ENCODE measurements at regions not wholly inside any gene's neighbourhood (a gene's known extent, or its start where the extent isn't known, plus 50 kb on each side); places are given as distances from the start of the nearest gene placed in this dataset.

- H3K36me3 ChIP-seq (ENCODE audit: control insufficient read depth, insufficient read depth, low read length), result no peaks in the 10 kb centered on the region
- DNase-seq (ENCODE audit: extremely low read depth, insufficient read length), result no peak
- no peaks in the 10 kb centered on the region for H3K27me3 ChIP-seq (replicated peaks; ENCODE audit: control insufficient read depth, insufficient read depth, low read length)
- TF ChIP-seq, protein P1, sequence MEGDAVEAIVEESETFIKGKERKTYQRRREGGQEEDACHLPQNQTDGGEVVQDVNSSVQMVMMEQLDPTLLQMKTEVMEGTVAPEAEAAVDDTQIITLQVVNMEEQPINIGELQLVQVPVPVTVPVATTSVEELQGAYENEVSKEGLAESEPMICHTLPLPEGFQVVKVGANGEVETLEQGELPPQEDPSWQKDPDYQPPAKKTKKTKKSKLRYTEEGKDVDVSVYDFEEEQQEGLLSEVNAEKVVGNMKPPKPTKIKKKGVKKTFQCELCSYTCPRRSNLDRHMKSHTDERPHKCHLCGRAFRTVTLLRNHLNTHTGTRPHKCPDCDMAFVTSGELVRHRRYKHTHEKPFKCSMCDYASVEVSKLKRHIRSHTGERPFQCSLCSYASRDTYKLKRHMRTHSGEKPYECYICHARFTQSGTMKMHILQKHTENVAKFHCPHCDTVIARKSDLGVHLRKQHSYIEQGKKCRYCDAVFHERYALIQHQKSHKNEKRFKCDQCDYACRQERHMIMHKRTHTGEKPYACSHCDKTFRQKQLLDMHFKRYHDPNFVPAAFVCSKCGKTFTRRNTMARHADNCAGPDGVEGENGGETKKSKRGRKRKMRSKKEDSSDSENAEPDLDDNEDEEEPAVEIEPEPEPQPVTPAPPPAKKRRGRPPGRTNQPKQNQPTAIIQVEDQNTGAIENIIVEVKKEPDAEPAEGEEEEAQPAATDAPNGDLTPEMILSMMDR (IDR thresholded peaks at IDR 0.05; ENCODE audit: insufficient read depth, low read length, poor library complexity, severe bottlenecking), result no peak
- no peak overlapping the region for H3K4me3 ChIP-seq (replicated peaks; ENCODE audit: low read depth, low read length)
Observed at GRCh38 chr16:55154262-55154661, 169.7 kb upstream of the IRX6 start.

GRCh38 chr16:55154956-55155355, 169.0 kb upstream of the IRX6 start:
- H3K36me3 ChIP-seq (ENCODE audit: control insufficient read depth, insufficient read depth, low read length), result no peaks in the 10 kb centered on the region
- TF ChIP-seq, protein P1 (IDR thresholded peaks at IDR 0.05; ENCODE audit: insufficient read depth, low read length, poor library complexity, severe bottlenecking), result no peak
- no peak for DNase-seq (ENCODE audit: extremely low read depth, insufficient read length)
- H3K4me3 ChIP-seq (replicated peaks; ENCODE audit: low read depth, low read length), result no peak overlapping the region
- no peaks in the 10 kb centered on the region for H3K27me3 ChIP-seq (replicated peaks; ENCODE audit: control insufficient read depth, insufficient read depth, low read length)

- Histone ChIP-seq H3K4me3 (replicated peaks; ENCODE audit: low read depth, low read length) (no peak overlapping the region), H3K27me3 (replicated peaks; ENCODE audit: control insufficient read depth, insufficient read depth, low read length) (no peaks in the 10 kb centered on the region), H3K36me3 (ENCODE audit: control insufficient read depth, insufficient read depth, low read length) (no peaks in the 10 kb centered on the region)
- no peak for DNase-seq (ENCODE audit: extremely low read depth, insufficient read length)
- TF ChIP-seq, protein P1 (IDR thresholded peaks at IDR 0.05; ENCODE audit: insufficient read depth, low read length, poor library complexity, severe bottlenecking), result no peak
Observed at GRCh38 chr16:55155815-55156214, 168.2 kb upstream of the IRX6 start.

- no peak overlapping the region for H3K4me3 ChIP-seq (replicated peaks; ENCODE audit: low read depth, low read length)
- DNase-seq (ENCODE audit: extremely low read depth, insufficient read length), result no peak
- H3K36me3 ChIP-seq (ENCODE audit: control insufficient read depth, insufficient read depth, low read length), result no peaks in the 10 kb centered on the region
- TF ChIP-seq, protein P1 (IDR thresholded peaks at IDR 0.05; ENCODE audit: insufficient read depth, low read length, poor library complexity, severe bottlenecking), result no peak
- H3K27me3 ChIP-seq (replicated peaks; ENCODE audit: control insufficient read depth, insufficient read depth, low read length), result no peaks in the 10 kb centered on the region
Observed at GRCh38 chr16:55169780-55170179, 154.2 kb upstream of the IRX6 start.

DNA sequence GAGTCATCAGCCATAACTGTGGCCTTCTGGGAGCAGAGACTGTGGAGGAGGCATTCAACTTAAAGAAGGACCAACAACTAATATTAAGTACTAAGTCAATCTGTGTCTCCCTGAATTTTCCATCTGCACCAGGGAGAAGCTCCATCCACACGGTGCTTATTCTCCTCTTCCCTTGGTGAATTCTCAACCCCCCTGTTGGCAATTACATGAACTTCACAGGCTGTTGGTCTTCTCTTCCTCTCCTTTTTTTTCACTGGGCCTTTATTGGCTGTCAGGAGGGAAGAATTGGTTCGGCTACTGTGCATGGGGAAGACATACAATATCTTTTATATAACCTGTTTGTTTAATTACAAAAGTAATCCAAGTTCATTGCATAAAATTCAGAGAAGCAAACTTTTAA, 152.8 kb upstream of the IRX6 start:
- Histone ChIP-seq H3K27me3 (replicated peaks; ENCODE audit: control insufficient read depth, insufficient read depth, low read length) (no peaks in the 10 kb centered on the region), H3K36me3 (ENCODE audit: control insufficient read depth, insufficient read depth, low read length) (no peaks in the 10 kb centered on the region), H3K4me3 (replicated peaks; ENCODE audit: low read depth, low read length) (no peak overlapping the region)
- TF ChIP-seq, protein P1 (IDR thresholded peaks at IDR 0.05; ENCODE audit: insufficient read depth, low read length, poor library complexity, severe bottlenecking), result no peak
- DNase-seq (ENCODE audit: extremely low read depth, insufficient read length), result no peak

GRCh38 chr16:55175389-55175788, 148.6 kb upstream of the IRX6 start:
- no peaks in the 10 kb centered on the region for H3K27me3 ChIP-seq (replicated peaks; ENCODE audit: control insufficient read depth, insufficient read depth, low read length)
- H3K36me3 ChIP-seq (ENCODE audit: control insufficient read depth, insufficient read depth, low read length), result no peaks in the 10 kb centered on the region
- DNase-seq (ENCODE audit: extremely low read depth, insufficient read length), result no peak
- H3K4me3 ChIP-seq (replicated peaks; ENCODE audit: low read depth, low read length), result no peak overlapping the region
- TF ChIP-seq, protein P1 (IDR thresholded peaks at IDR 0.05; ENCODE audit: insufficient read depth, low read length, poor library complexity, severe bottlenecking), result no peak
